SJSA1 (cell line): ENCODE measurements at regions not wholly inside any gene's neighbourhood (a gene's known extent, or its start where the extent isn't known, plus 50 kb on each side); places are given as distances from the start of the nearest gene placed in this dataset.
A peak's percentile ranks its signal among the peaks of the same experiment; 100 is the strongest.

Experiments used
- DNase-seq, 2 experiments: peaks; one replicate each; pipeline ENCODE4 v3.0.0-alpha.2; 2015 to 2020; ENCODE audit warnings: low spot score in 2 of 2, low read depth in 1 of 2
- H3K27ac ChIP-seq: fragments of 250-450 bp; sonication (Bioruptor Pico); 2 replicates; pipeline ENCODE4 v1.5.1; 2020; ENCODE audit warnings: mild to moderate bottlenecking, moderate library complexity
- H3K27me3 ChIP-seq: fragments of 250-450 bp; sonication (Bioruptor Pico); replicated peaks from 2 replicates; pipeline ENCODE4 v1.5.1; 2020; ENCODE audit warnings: mild to moderate bottlenecking, moderate library complexity
- H3K36me3 ChIP-seq: fragments of 250-450 bp; sonication (Bioruptor Pico); 2 replicates; pipeline ENCODE4 v1.5.1; 2020; ENCODE audit warnings: mild to moderate bottlenecking
- H3K4me1 ChIP-seq: fragments of 250-450 bp; sonication (Bioruptor Pico); replicated peaks from 2 replicates; pipeline ENCODE4 v1.6.1; 2021; ENCODE audit warnings: mild to moderate bottlenecking
- H3K4me3 ChIP-seq: fragments of 250-450 bp; sonication (Bioruptor Pico); 2 replicates; pipeline ENCODE4 v1.5.1; 2020; ENCODE audit warnings: mild to moderate bottlenecking
- H3K9me3 ChIP-seq: fragments of 250-450 bp; sonication (Bioruptor Pico); replicated peaks from 2 replicates; pipeline ENCODE4 v1.5.1; 2020; ENCODE audit warnings: mild to moderate bottlenecking

DNA sequence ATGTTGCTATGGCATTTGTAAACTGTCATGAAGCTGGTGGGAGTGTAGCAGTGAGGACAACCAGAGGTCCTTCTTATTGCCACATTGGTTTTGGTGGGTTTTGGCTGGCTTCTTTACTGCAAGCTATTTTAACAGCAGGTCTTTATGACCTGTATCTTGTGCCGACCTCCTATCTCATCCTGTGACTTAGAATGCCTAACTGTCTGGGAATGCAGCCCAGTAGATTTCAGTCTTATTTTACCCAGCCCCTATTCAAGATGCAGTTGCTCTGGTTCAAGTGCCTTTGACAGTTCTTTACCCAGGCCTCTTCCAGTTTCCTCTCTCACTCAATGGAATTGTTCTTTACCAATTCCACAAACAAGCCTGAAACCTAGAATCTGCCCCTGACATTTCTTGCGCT, 145.1 kb downstream of the KCNE4 start:
- no peaks in the 10 kb centered on the region for H3K27me3 ChIP-seq
- DNase-seq = no peak
- no peaks in the 10 kb centered on the region for H3K36me3 ChIP-seq
- H3K4me3 ChIP-seq = no peak overlapping the region
- no peaks in the 10 kb centered on the region for H3K9me3 ChIP-seq
- no peaks in the 10 kb centered on the region for H3K4me1 ChIP-seq
- H3K27ac ChIP-seq = no peak overlapping the region

GRCh38 chr2:223199531-223200515, 147.8 kb downstream of the KCNE4 start:
- Histone ChIP-seq H3K9me3 (no peaks in the 10 kb centered on the region), H3K27me3 (no peaks in the 10 kb centered on the region), H3K4me3 (no peak overlapping the region), H3K4me1 (peaks cover 8% of the 10 kb centered on the region; the same call in 1 of the 2 replicates), H3K27ac (no peak overlapping the region), H3K36me3 (no peaks in the 10 kb centered on the region)
- no peak for DNase-seq

DNA sequence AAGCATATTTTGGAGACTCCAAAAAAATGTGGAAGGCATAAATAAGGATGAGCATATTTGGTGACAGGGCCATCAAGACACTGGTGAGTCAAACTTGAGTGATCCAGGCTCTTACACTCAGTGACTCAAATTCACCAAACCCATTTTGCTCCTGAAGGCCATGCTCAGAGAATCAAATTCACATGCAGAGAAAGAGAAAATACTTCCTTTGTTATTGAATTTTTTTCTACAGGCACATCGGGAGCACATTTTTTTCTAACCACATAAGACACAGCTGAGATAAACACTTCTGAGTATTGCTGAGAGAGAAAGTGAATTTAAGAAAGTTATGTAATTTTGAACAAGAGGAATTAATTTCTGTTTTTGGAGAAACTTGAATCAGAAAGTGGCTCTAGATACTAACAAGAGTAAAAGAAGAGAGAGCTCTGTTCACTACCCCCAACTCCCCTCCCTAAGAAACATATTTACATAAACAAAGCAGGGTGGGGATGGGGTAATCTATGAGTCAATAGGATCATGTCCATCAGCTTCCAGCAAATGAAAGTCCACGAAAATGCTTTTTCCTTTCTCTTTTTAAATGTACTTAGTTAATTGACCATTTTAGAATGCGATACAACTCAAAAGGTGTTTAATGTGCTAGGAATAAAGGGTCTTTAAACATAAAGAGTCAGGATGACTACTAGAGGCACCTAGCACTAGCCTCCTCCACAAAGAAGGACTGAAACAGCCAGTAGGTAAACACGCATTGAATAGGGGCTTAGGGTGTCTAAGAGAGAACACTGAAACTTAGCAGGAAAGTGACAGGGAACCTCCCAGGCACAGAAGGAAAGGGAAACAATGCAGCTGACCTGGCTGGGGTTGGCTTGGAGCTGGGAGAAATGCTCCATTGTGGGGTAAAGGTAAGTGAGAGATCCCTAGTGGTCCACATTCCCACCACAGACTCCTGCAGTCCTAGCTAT, 152.3 kb downstream of the KCNE4 start:
- Histone ChIP-seq H3K27ac (0 out of 2 replicates have a peak overlapping the region, but pooled peaks have one; percentile 6), H3K9me3 (no peaks in the 10 kb centered on the region), H3K4me3 (no peak overlapping the region), H3K4me1 (peaks cover 8% of the 10 kb centered on the region; the same call in 1 of the 2 replicates), H3K27me3 (no peaks in the 10 kb centered on the region), H3K36me3 (no peaks in the 10 kb centered on the region)
- DNase-seq = peak in 1 of 2 experiments; percentile 43

DNA sequence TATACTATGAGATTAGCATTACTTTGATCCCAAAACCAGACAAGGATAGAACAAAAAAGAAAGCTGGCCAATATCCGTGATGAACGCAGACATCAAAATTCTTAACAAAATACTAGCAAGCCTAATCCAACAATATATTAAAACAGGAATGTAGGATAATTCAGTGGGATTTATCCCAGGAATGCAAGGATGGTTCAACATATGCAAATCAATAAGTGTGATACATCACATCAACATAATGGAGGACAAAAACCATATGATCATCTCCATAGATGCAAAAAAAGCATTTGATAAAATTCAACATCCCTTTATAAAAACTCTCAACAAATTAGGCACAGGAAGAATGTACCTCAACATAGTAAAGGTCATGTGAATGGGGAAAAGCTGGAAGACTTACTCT, 158.5 kb downstream of the KCNE4 start:
- Histone ChIP-seq H3K9me3 (peaks cover 3% of the 10 kb centered on the region; the same call in 1 of the 2 replicates), H3K4me3 (no peak overlapping the region), H3K27me3 (no peaks in the 10 kb centered on the region), H3K27ac (no peak overlapping the region), H3K4me1 (no peaks in the 10 kb centered on the region), H3K36me3 (no peaks in the 10 kb centered on the region)
- no peak for DNase-seq

DNA sequence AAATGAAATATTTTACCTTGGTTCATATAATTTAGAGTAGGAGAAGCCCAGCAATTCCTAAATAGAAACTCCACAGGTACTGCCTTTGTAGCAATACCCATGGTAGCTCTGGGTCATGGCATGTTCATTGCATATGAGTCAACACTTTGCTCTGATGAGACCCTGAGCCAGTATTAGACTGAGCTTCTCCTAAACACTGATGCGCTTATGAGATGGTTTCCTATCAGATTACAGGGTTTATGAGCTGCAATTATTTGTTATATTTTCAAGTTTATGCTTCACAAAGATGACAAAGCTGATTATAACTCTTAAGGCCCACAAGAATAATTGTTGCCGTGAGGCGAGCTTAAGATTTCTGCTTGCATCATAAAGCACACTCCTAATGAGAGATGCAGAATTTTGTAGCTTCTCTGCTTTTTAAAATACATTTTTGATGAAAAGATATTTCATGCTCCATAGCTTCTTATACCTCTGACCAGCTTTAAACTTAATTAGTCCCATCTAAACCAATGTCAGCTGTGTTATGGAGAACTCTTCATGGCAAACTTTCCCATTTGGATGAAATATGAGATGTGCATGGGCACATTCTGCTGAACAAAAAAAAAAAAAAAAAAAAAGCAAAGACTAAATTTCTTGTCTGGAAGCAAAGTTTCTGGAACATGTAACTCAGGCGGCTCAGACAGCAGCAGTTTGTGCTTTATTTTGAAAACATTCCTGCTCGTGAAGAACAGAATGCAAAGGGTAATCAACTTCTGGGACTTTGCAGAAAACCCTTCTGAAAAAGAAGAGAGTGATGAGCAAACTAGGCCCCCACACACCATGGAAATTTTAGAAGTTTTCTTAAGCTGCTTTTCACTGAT, 162.6 kb downstream of the KCNE4 start:
- DNase-seq = no peak
- Histone ChIP-seq H3K4me1 (no peaks in the 10 kb centered on the region), H3K4me3 (no peak overlapping the region), H3K36me3 (no peaks in the 10 kb centered on the region), H3K9me3 (peaks cover 3% of the 10 kb centered on the region; the same call in 1 of the 2 replicates), H3K27ac (no peak overlapping the region), H3K27me3 (no peaks in the 10 kb centered on the region)

- Histone ChIP-seq H3K4me1 (no peaks in the 10 kb centered on the region), H3K27ac (no peak overlapping the region), H3K27me3 (no peaks in the 10 kb centered on the region), H3K36me3 (no peaks in the 10 kb centered on the region), H3K4me3 (no peak overlapping the region), H3K9me3 (peaks cover under 1% of the 10 kb centered on the region; the same call in 1 of the 2 replicates)
- no peak for DNase-seq
These were observed 163.2 kb downstream of the KCNE4 start for GRCh38 chr2:223215254-223215516.

DNA sequence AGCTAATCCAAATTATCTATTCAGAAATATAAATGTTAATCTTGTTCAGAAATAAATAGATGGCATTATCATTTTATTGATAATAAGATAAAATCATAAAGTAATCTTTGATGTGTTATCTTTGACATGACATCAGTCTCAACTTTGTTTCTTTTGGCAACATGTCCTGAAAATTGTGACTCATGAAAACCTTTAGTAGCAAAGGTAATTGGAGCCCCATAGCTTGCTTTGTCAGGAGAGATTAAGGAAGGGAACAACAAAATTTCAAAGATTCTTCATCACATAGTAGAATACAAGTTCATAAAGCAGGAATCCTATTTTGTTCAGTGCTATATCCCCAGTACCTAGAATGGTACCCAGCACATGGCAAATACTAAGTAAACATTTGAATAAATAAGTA, 165.4 kb downstream of the KCNE4 start:
- Histone ChIP-seq H3K4me1 (no peaks in the 10 kb centered on the region), H3K9me3 (no peaks in the 10 kb centered on the region), H3K36me3 (no peaks in the 10 kb centered on the region), H3K27ac (no peak overlapping the region), H3K4me3 (no peak overlapping the region), H3K27me3 (no peaks in the 10 kb centered on the region)
- no peak for DNase-seq

DNA sequence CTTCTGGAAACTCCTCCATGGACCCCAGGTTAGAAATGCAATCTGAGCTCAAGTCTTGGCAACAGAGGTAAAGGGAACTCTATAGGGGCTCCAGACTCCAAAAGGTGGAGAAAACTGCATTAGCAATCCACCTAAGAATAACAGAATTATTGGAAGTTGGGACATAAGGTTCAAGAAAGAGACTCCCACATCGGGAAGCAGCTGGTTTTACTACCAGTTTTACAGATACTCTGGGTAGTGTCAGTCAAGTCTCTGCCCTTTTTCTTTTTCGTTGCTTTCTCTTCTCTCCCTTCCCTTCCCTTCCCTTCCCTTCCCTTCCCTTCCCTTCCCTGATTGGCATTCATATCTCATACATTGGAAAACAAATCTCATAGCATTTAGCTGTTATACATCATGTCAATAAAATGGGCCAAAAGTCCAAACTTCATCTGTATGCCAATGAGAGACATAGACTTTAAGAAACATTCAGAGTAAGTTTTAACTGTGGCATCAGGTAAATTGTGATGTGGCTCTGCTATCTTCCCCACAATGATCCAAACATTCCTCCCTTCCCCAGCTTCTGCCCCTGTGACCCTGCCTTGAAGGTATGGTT, 166.7 kb downstream of the KCNE4 start:
- Histone ChIP-seq H3K9me3 (no peaks in the 10 kb centered on the region), H3K27ac (no peak overlapping the region), H3K4me3 (no peak overlapping the region), H3K36me3 (no peaks in the 10 kb centered on the region), H3K4me1 (peaks cover 4% of the 10 kb centered on the region), H3K27me3 (no peaks in the 10 kb centered on the region)
- no peak for DNase-seq

DNA sequence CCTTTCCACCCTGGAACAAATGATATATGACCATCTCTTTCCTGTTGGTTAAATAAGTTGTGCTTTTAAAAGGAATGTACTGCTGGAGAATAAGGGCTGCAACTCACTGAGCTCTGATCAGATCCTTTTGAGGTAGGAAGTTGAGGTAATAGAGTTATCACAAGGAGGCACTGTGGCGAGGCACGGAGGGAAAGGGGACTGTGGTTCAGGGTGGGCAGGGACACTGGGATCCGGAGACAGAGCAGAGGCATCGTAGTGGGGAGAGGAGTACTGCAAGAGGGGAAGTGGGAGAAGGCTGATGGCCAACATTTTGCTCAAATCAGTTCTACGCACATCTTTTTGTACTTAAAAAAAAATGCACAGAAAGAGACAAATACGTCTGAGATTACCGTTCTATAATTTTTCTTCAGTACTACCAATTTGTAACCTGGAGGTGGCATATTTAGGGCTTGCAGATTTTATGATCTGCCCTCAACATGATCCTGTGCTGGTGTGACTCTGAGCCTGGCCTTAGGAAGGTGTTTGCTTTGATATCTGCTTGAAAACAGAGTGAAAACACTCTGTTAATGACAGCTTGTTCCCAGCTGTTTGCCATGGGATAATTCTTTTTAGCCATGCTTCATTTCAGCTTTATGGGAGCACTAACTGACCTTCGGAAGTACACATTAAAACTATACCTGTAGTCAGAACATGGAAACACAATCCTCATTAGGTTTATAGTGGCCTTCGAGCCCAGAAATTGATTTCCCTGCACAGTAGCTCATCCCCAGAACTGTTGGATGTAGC, 168.1 kb downstream of the KCNE4 start:
- no peak overlapping the region for H3K27ac ChIP-seq
- H3K36me3 ChIP-seq = no peaks in the 10 kb centered on the region
- H3K27me3 ChIP-seq = no peaks in the 10 kb centered on the region
- no peak overlapping the region for H3K4me3 ChIP-seq
- no peak for DNase-seq
- H3K4me1 ChIP-seq = peaks cover 4% of the 10 kb centered on the region
- no peaks in the 10 kb centered on the region for H3K9me3 ChIP-seq

DNA sequence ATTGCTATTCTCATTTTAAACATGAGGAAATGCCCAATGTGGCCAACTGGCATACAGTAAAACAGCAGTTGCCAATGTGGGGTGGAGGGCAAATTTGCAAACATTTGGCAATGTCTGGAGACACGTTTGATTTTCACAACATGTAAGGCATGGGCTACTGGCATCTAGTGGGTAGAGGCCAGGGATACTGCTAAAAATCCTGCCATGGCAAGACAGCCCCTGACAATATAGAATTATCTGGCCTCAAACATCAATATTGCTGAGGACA, 168.6 kb downstream of the KCNE4 start:
- Histone ChIP-seq H3K4me1 (peaks cover 4% of the 10 kb centered on the region), H3K27me3 (no peaks in the 10 kb centered on the region), H3K9me3 (no peaks in the 10 kb centered on the region), H3K27ac (no peak overlapping the region), H3K4me3 (no peak overlapping the region), H3K36me3 (no peaks in the 10 kb centered on the region)
- no peak for DNase-seq

DNA sequence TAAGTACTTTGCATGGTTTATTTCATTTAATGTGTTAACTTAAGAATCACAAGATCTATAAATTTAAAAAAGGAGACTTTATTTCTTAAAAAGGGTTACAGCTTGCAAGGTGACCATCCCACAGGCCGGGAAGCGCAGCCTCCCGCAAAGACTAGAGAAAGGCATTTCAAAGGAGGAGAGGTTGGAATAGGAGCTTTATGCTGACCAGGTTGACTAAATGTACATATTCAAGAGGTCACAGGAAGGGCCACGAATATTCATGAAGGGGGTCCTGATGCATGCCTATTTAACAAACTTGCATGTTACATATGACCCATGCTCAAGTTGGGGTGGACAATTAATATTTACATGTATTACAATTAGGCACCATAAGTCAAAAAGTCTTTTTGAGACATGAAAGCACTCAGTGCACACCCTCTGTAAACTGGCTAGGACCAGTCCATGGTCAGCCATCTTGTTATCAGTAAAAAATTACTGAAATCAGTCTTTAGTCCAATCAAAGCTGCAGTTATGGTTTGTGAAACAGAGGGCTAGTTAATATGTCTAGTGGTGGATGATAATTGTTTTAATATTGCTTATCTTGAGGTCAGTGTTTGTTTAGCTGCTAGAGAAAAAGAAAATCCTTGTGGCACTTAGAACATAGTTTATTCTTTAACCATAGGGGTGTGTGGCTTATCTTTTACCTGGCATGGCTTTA, 169.3 kb downstream of the KCNE4 start:
- Histone ChIP-seq H3K4me1 (peaks cover 4% of the 10 kb centered on the region), H3K9me3 (no peaks in the 10 kb centered on the region), H3K27ac (no peak overlapping the region), H3K36me3 (no peaks in the 10 kb centered on the region), H3K27me3 (no peaks in the 10 kb centered on the region), H3K4me3 (no peak overlapping the region)
- DNase-seq = no peak

DNA sequence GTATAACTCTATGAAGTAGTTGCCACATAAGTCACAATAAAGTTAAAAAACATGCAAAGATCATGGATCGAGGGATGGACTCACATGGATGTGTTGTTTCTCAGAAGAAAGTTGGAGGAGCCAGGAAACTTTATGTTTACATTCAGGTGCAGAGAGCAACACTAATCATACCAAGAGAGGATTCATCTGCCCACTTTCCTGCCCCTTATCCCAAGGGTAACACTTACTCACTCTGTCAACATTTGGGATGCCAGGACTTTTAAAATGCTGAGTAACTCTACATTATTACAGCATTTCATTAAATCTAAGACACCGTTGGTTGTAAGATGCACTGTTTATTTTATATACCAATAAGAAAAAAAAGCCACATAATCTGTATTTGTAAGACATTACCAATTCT, 170.4 kb downstream of the KCNE4 start:
- DNase-seq = no peak

More for the DNA sequence above, 170.4 kb downstream of the KCNE4 start:
- no peaks in the 10 kb centered on the region for H3K9me3 ChIP-seq
- H3K27ac ChIP-seq = no peak overlapping the region
- H3K4me1 ChIP-seq = peaks cover 4% of the 10 kb centered on the region
- H3K36me3 ChIP-seq = no peaks in the 10 kb centered on the region
- no peaks in the 10 kb centered on the region for H3K27me3 ChIP-seq
- H3K4me3 ChIP-seq = no peak overlapping the region
